ENCODE measurements at regions not wholly inside any gene's neighbourhood (a gene's known extent, or its start where the extent isn't known, plus 50 kb on each side); places are given as distances from the start of the nearest gene placed in this dataset.
"Not testable (repeated sequence)": the region's sequence is repeated elsewhere in the genome, so short reads cannot be mapped to it uniquely, and the experiment has no call there.

DNA sequence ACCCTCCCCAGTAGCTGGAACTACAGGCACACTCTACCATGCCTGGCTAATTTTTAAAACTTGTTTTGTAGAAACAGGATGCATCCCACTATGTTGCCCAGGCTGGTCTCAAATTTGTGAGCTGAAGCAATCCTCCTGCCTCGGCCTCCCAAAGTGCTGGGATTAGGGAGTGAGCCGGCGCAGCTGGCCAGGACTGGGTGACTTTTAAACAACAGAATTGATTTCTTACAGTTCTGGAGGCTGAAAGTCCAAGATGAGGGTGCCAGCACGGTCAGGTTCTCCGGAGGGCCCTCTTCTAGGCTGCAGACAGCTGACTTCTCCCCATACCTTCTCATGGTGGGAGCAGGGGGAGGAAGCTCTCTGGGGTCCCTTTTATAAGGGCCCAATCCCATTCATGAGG lies 75.2 kb upstream of the CHST15 start:
- Histone ChIP-seq H3K36me3 (ENCODE audit: control insufficient read depth in 2 of 2, extremely low read depth in 1 of 2, insufficient read depth in 2 of 2, low read length in 2 of 2) (no peaks in the 10 kb centered on the region), H3K9me3 (ENCODE audit: control insufficient read depth, low read depth, low read length) (no peaks in the 10 kb centered on the region), H3K4me2 (ENCODE audit: control insufficient read depth, extremely low read depth, insufficient read depth, low read depth, low read length) (no peak overlapping the region), H3K4me1 (ENCODE audit: control insufficient read depth, extremely low read depth, insufficient read depth, low read length) (no peaks in the 10 kb centered on the region), H3K79me2 (ENCODE audit: control insufficient read depth, insufficient read depth, low read length) (no peaks in the 10 kb centered on the region), H3K27ac (ENCODE audit: control insufficient read depth, insufficient read depth, low read length) (no peak overlapping the region), H4K20me1 (ENCODE audit: control insufficient read depth, extremely low read depth, insufficient read depth, low read length) (no peaks in the 10 kb centered on the region), H3K4me3 (ENCODE audit: control insufficient read depth in 2 of 3, extremely low read depth in 1 of 3, insufficient read depth in 2 of 3, low read depth in 1 of 3, low read length in 3 of 3) (no peak overlapping the region), H3K27me3 (ENCODE audit: control insufficient read depth, extremely low read depth, insufficient read depth, low read length) (no peaks in the 10 kb centered on the region), H3K9ac (ENCODE audit: control insufficient read depth, extremely low read depth, insufficient read depth, low read length) (no peak overlapping the region), H2AFZ (ENCODE audit: control insufficient read depth, low read length) (no peak overlapping the region), H3K9me1 (ENCODE audit: control insufficient read depth, extremely low read depth, insufficient read depth, low read length) (no peaks in the 10 kb centered on the region)
- TF ChIP-seq, protein P1, sequence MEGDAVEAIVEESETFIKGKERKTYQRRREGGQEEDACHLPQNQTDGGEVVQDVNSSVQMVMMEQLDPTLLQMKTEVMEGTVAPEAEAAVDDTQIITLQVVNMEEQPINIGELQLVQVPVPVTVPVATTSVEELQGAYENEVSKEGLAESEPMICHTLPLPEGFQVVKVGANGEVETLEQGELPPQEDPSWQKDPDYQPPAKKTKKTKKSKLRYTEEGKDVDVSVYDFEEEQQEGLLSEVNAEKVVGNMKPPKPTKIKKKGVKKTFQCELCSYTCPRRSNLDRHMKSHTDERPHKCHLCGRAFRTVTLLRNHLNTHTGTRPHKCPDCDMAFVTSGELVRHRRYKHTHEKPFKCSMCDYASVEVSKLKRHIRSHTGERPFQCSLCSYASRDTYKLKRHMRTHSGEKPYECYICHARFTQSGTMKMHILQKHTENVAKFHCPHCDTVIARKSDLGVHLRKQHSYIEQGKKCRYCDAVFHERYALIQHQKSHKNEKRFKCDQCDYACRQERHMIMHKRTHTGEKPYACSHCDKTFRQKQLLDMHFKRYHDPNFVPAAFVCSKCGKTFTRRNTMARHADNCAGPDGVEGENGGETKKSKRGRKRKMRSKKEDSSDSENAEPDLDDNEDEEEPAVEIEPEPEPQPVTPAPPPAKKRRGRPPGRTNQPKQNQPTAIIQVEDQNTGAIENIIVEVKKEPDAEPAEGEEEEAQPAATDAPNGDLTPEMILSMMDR (optimal IDR thresholded peaks at IDR 0.05 in 1 of 3, IDR thresholded peaks at IDR 0.05 in 1 of 3, conservative IDR thresholded peaks at IDR 0.05 in 1 of 3; ENCODE audit: extremely low read depth in 1 of 3, insufficient read depth in 2 of 3, low read length in 3 of 3), result no peak
- no peak for TF ChIP-seq EZH2 (IDR thresholded peaks at IDR 0.05; ENCODE audit: low read length)
- no peak for DNase-seq (ENCODE audit: low read depth, low spot score)
- dilution Hi-C loops (cut with MboI; ENCODE audit: extremely low pct_ligation_motif_present, low sequenced_read_pairs), result no loop called here
- no peak for FAIRE-seq

- FAIRE-seq; H3K27me3 ChIP-seq (ENCODE audit: control insufficient read depth, extremely low read depth, insufficient read depth, low read length); H3K36me3 ChIP-seq (ENCODE audit: control insufficient read depth in 2 of 2, extremely low read depth in 1 of 2, insufficient read depth in 2 of 2, low read length in 2 of 2); H3K4me1 ChIP-seq (ENCODE audit: control insufficient read depth, extremely low read depth, insufficient read depth, low read length); H3K9me1 ChIP-seq (ENCODE audit: control insufficient read depth, extremely low read depth, insufficient read depth, low read length); H3K27ac ChIP-seq (ENCODE audit: control insufficient read depth, insufficient read depth, low read length); H3K4me2 ChIP-seq (ENCODE audit: control insufficient read depth, extremely low read depth, insufficient read depth, low read depth, low read length); H3K79me2 ChIP-seq (ENCODE audit: control insufficient read depth, insufficient read depth, low read length); dilution Hi-C loops (cut with MboI; ENCODE audit: extremely low pct_ligation_motif_present, low sequenced_read_pairs); H2AFZ ChIP-seq (ENCODE audit: control insufficient read depth, low read length); H3K9ac ChIP-seq (ENCODE audit: control insufficient read depth, extremely low read depth, insufficient read depth, low read length); H3K9me3 ChIP-seq (ENCODE audit: control insufficient read depth, low read depth, low read length); H4K20me1 ChIP-seq (ENCODE audit: control insufficient read depth, extremely low read depth, insufficient read depth, low read length); H3K4me3 ChIP-seq (ENCODE audit: control insufficient read depth in 2 of 3, extremely low read depth in 1 of 3, insufficient read depth in 2 of 3, low read depth in 1 of 3, low read length in 3 of 3); DNase-seq (ENCODE audit: low read depth, low spot score): not testable (repeated sequence)
These were observed 74.5 kb upstream of the CHST15 start for GRCh38 chr10:124167925-124168324.

GRCh38 chr10:124166431-124167125 lies 73.2 kb upstream of the CHST15 start:
- no peak for TF ChIP-seq EZH2 (IDR thresholded peaks at IDR 0.05; ENCODE audit: low read length)
- TF ChIP-seq, protein P1 (optimal IDR thresholded peaks at IDR 0.05 in 1 of 3, IDR thresholded peaks at IDR 0.05 in 1 of 3, conservative IDR thresholded peaks at IDR 0.05 in 1 of 3; ENCODE audit: extremely low read depth in 1 of 3, insufficient read depth in 2 of 3, low read length in 3 of 3), result no peak
- H3K36me3 ChIP-seq (ENCODE audit: control insufficient read depth in 2 of 2, extremely low read depth in 1 of 2, insufficient read depth in 2 of 2, low read length in 2 of 2), result no peaks in the 10 kb centered on the region
- no peaks in the 10 kb centered on the region for H3K27me3 ChIP-seq (ENCODE audit: control insufficient read depth, extremely low read depth, insufficient read depth, low read length)
- H3K79me2 ChIP-seq (ENCODE audit: control insufficient read depth, insufficient read depth, low read length), result no peaks in the 10 kb centered on the region
- H3K27ac ChIP-seq (ENCODE audit: control insufficient read depth, insufficient read depth, low read length), result no peak overlapping the region
- H3K4me2 ChIP-seq (ENCODE audit: control insufficient read depth, extremely low read depth, insufficient read depth, low read depth, low read length), result no peak overlapping the region
- H3K9me1 ChIP-seq (ENCODE audit: control insufficient read depth, extremely low read depth, insufficient read depth, low read length), result no peaks in the 10 kb centered on the region
- DNase-seq (ENCODE audit: low read depth, low spot score), result no peak
- H3K9ac ChIP-seq (ENCODE audit: control insufficient read depth, extremely low read depth, insufficient read depth, low read length), result no peak overlapping the region
- no peaks in the 10 kb centered on the region for H3K9me3 ChIP-seq (ENCODE audit: control insufficient read depth, low read depth, low read length)
- no peak for FAIRE-seq
- no peaks in the 10 kb centered on the region for H3K4me1 ChIP-seq (ENCODE audit: control insufficient read depth, extremely low read depth, insufficient read depth, low read length)
- H2AFZ ChIP-seq (ENCODE audit: control insufficient read depth, low read length), result no peak overlapping the region
- dilution Hi-C loops (cut with MboI; ENCODE audit: extremely low pct_ligation_motif_present, low sequenced_read_pairs), result no loop called here
- H3K4me3 ChIP-seq (ENCODE audit: control insufficient read depth in 2 of 3, extremely low read depth in 1 of 3, insufficient read depth in 2 of 3, low read depth in 1 of 3, low read length in 3 of 3), result no peak overlapping the region
- H4K20me1 ChIP-seq (ENCODE audit: control insufficient read depth, extremely low read depth, insufficient read depth, low read length), result no peaks in the 10 kb centered on the region
